Endothelial cell (in vitro differentiated cells): ENCODE measurements at regions not wholly inside any gene's neighbourhood (a gene's known extent, or its start where the extent isn't known, plus 50 kb on each side); places are given as distances from the start of the nearest gene placed in this dataset.

ENCODE experiments used
- DNase-seq: peaks from one replicate; pipeline ENCODE4 v3.0.0; 2021; ENCODE audit warnings: low spot score
- H3K27ac Mint-ChIP-seq: one replicate; pipeline ENCODE4 v1.8.0; 2021; ENCODE audit warnings: mixed read lengths, inconsistent platforms; ENCODE audit not compliant: unreplicated experiment
- H3K27me3 Mint-ChIP-seq: one replicate; pipeline ENCODE4 v1.8.0; 2021; ENCODE audit warnings: mild to moderate bottlenecking, moderate library complexity, mixed read lengths, inconsistent platforms; ENCODE audit not compliant: unreplicated experiment
- H3K36me3 Mint-ChIP-seq: one replicate; pipeline ENCODE4 v1.8.0; 2021; ENCODE audit warnings: mild to moderate bottlenecking, low read depth, mixed read lengths, inconsistent platforms; ENCODE audit not compliant: unreplicated experiment
- H3K4me1 Mint-ChIP-seq: one replicate; pipeline ENCODE4 v1.8.0; 2021; ENCODE audit warnings: mild to moderate bottlenecking, mixed read lengths, inconsistent platforms; ENCODE audit not compliant: unreplicated experiment
- H3K4me3 Mint-ChIP-seq: one replicate; pipeline ENCODE4 v1.8.0; 2021; ENCODE audit warnings: mild to moderate bottlenecking, mixed read lengths, inconsistent platforms; ENCODE audit not compliant: unreplicated experiment
- H3K9me3 Mint-ChIP-seq: one replicate; pipeline ENCODE4 v1.8.0; 2021; ENCODE audit warnings: mixed read lengths, inconsistent platforms; ENCODE audit not compliant: unreplicated experiment
- CTCF ChIP-seq: fragments of 200-600 bp; sonication (generic); IDR thresholded peaks from one replicate; pipeline ENCODE4 v1.5.0; 2021; ENCODE audit warnings: antibody characterized with exemption; ENCODE audit not compliant: unreplicated experiment

GRCh38 chr13:86846501-86846900 is 824.7 kb upstream of the SLITRK5 start:
- no peaks in the 10 kb centered on the region for H3K36me3 Mint-ChIP-seq
- H3K27ac Mint-ChIP-seq, result no peak overlapping the region
- peaks cover under 1% of the 10 kb centered on the region for H3K27me3 Mint-ChIP-seq
- H3K9me3 Mint-ChIP-seq, result no peaks in the 10 kb centered on the region
- TF ChIP-seq CTCF, result no peak
- H3K4me3 Mint-ChIP-seq, result no peak overlapping the region
- H3K4me1 Mint-ChIP-seq, result no peaks in the 10 kb centered on the region
- no peak for DNase-seq

- Mint-ChIP-seq H3K4me3 (no peak overlapping the region), H3K9me3 (no peaks in the 10 kb centered on the region), H3K4me1 (no peaks in the 10 kb centered on the region), H3K27ac (no peak overlapping the region), H3K36me3 (no peaks in the 10 kb centered on the region), H3K27me3 (no peaks in the 10 kb centered on the region)
- TF ChIP-seq CTCF, result no peak
- DNase-seq, result no peak
Observed at GRCh38 chr13:86848716-86849115, 822.5 kb upstream of the SLITRK5 start.

DNA sequence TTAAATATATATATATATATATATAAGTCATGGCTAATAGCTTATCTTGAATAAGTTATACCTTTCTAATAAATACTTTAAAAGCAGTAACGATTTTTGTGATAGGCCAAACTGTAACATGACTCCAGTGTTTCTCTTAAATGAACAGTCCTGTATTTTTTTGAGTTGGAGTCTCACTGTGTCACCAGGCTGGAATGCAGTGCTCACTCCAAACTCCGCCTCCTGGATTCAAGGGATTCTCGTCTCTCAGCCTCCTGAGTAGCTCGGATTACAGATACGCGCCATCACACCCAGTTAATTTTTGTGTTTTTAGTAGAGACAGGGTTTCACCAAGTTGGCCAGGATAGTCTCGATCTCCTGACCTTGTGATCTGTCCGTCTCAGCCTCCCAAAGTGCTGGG is 814.2 kb upstream of the SLITRK5 start:
- no peak for DNase-seq
- H3K9me3 Mint-ChIP-seq, result no peaks in the 10 kb centered on the region

GRCh38 chr13:86858216-86858615 is 813.0 kb upstream of the SLITRK5 start:
- H3K27ac Mint-ChIP-seq, result no peak overlapping the region

More for the DNA sequence above, 814.2 kb upstream of the SLITRK5 start:
- Mint-ChIP-seq H3K27me3 (peaks cover 2% of the 10 kb centered on the region), H3K36me3 (no peaks in the 10 kb centered on the region), H3K4me3 (no peak overlapping the region), H3K27ac (no peak overlapping the region), H3K4me1 (no peaks in the 10 kb centered on the region)
- no peak for TF ChIP-seq CTCF

GRCh38 chr13:86862137-86862536 is 809.0 kb upstream of the SLITRK5 start:
- peaks cover 4% of the 10 kb centered on the region for H3K27me3 Mint-ChIP-seq
- H3K4me3 Mint-ChIP-seq, result no peak overlapping the region
- no peak overlapping the region for H3K27ac Mint-ChIP-seq
- H3K36me3 Mint-ChIP-seq, result no peaks in the 10 kb centered on the region
- TF ChIP-seq CTCF, result no peak
- no peak for DNase-seq
- H3K4me1 Mint-ChIP-seq, result no peaks in the 10 kb centered on the region
- no peaks in the 10 kb centered on the region for H3K9me3 Mint-ChIP-seq

More at GRCh38 chr13:86858216-86858615, 813.0 kb upstream of the SLITRK5 start:
- H3K4me1 Mint-ChIP-seq, result no peaks in the 10 kb centered on the region
- TF ChIP-seq CTCF, result no peak
- no peak for DNase-seq
- no peaks in the 10 kb centered on the region for H3K9me3 Mint-ChIP-seq
- peaks cover 4% of the 10 kb centered on the region for H3K27me3 Mint-ChIP-seq
- H3K36me3 Mint-ChIP-seq, result no peaks in the 10 kb centered on the region
- no peak overlapping the region for H3K4me3 Mint-ChIP-seq
